WTC11 (cell line): ENCODE measurements at regions not wholly inside any gene's neighbourhood (a gene's known extent, or its start where the extent isn't known, plus 50 kb on each side); places are given as distances from the start of the nearest gene placed in this dataset.

ENCODE experiments used
- ATAC-seq: fragments of 200-7000 bp; cut with Tn5 transposase; 2 replicates; pipeline ENCODE4 v1.10.0; 2021; ENCODE audit warnings: mild to moderate bottlenecking, moderate library complexity
- CTCF ChIA-PET: fragments of 300-600 bp; sonication (Branson Sonifier 250); formaldehyde crosslinking; loops from one replicate; lab custom pipeline; 2021; ENCODE audit warnings: antibody characterized with exemption; lab: Charles Lee
- POLR2A ChIA-PET: fragments of 350-600 bp; sonication (Branson Sonifier 250); formaldehyde crosslinking; loops from one replicate; lab custom pipeline; 2021; ENCODE audit warnings: antibody characterized with exemption; lab: Charles Lee
- DNase-seq: peaks from one replicate; pipeline ENCODE4 v3.0.0; 2021; ENCODE audit warnings: low spot score
- H3K27ac Mint-ChIP-seq: 2 replicates; pipeline ENCODE4 v1.8.0; 2021; ENCODE audit warnings: mixed read lengths
- H3K27me3 Mint-ChIP-seq: 2 replicates; pipeline ENCODE4 v1.8.0; 2021; ENCODE audit warnings: low read depth, mild to moderate bottlenecking, moderate library complexity, mixed read lengths
- H3K36me3 Mint-ChIP-seq: 2 replicates; pipeline ENCODE4 v1.8.0; 2021; ENCODE audit warnings: mixed read lengths
- H3K4me1 Mint-ChIP-seq: 2 replicates; pipeline ENCODE4 v1.8.0; 2022; ENCODE audit warnings: mixed read lengths
- H3K4me3 Mint-ChIP-seq: 2 replicates; pipeline ENCODE4 v1.8.0; 2021; ENCODE audit warnings: mild to moderate bottlenecking, moderate library complexity, mixed read lengths
- H3K9me3 Mint-ChIP-seq: 2 replicates; pipeline ENCODE4 v1.8.0; 2021; ENCODE audit warnings: mixed read lengths
- AFF4 ChIP-seq: sonication (generic); formaldehyde crosslinking; IDR thresholded peaks from 2 replicates; pipeline ENCODE4 v1.8.1; 2023; ENCODE audit warnings: mild to moderate bottlenecking, missing genetic modification reagents, borderline replicate concordance
- AR ChIP-seq: fragments of 250-450 bp; sonication (Bioruptor Pico); IDR thresholded peaks from 2 replicates; pipeline ENCODE4 v1.9.0; 2021; ENCODE audit warnings: mild to moderate bottlenecking
- ATF3 ChIP-seq: sonication (generic); formaldehyde crosslinking; conservative IDR thresholded peaks from 2 replicates; pipeline ENCODE4 v1.8.1; 2022; ENCODE audit warnings: mild to moderate bottlenecking, missing genetic modification reagents
- CTCF ChIP-seq: fragments of 200-600 bp; IDR thresholded peaks from 2 replicates; pipeline ENCODE4 v1.8.0; 2022; ENCODE audit warnings: antibody characterized with exemption
- E2F1 ChIP-seq: sonication (generic); formaldehyde crosslinking; IDR thresholded peaks from 2 replicates; pipeline ENCODE4 v1.8.0; 2022; ENCODE audit warnings: mild to moderate bottlenecking, missing genetic modification reagents
- FOXK1 ChIP-seq: sonication (generic); formaldehyde crosslinking; IDR thresholded peaks from 2 replicates; pipeline ENCODE4 v1.8.0; 2022; ENCODE audit warnings: mild to moderate bottlenecking, moderate library complexity, missing genetic modification reagents
- FOXP4 ChIP-seq: sonication (generic); formaldehyde crosslinking; IDR thresholded peaks from 2 replicates; pipeline ENCODE4 v1.8.0; 2022; ENCODE audit warnings: mild to moderate bottlenecking, missing genetic modification reagents
- NFE2L1 ChIP-seq: sonication (generic); formaldehyde crosslinking; IDR thresholded peaks from 2 replicates; pipeline ENCODE4 v1.8.1; 2023; ENCODE audit warnings: missing genetic modification reagents
- NR1H2 ChIP-seq: sonication (generic); formaldehyde crosslinking; IDR thresholded peaks from 2 replicates; pipeline ENCODE4 v1.9.0; 2021; ENCODE audit warnings: mild to moderate bottlenecking, moderate library complexity, missing genetic modification reagents
- OVOL2 ChIP-seq: fragments of 250-450 bp; sonication (Bioruptor Pico); IDR thresholded peaks from 2 replicates; pipeline ENCODE4 v1.9.0; 2021; ENCODE audit warnings: mild to moderate bottlenecking, borderline replicate concordance
- PREB ChIP-seq: sonication (generic); formaldehyde crosslinking; IDR thresholded peaks from 2 replicates; pipeline ENCODE4 v1.8.1; 2022; ENCODE audit warnings: mild to moderate bottlenecking, missing genetic modification reagents, moderate library complexity, borderline replicate concordance
- ZMAT4 ChIP-seq: fragments of 250-450 bp; sonication (Bioruptor Pico); IDR thresholded peaks from 2 replicates; pipeline ENCODE4 v1.9.0; 2021; ENCODE audit warnings: mild to moderate bottlenecking
- ZNF232 ChIP-seq: sonication (generic); formaldehyde crosslinking; IDR thresholded peaks from 2 replicates; pipeline ENCODE4 v1.8.0; 2022; ENCODE audit warnings: mild to moderate bottlenecking, missing genetic modification reagents
- ZNF263 ChIP-seq: sonication (generic); formaldehyde crosslinking; IDR thresholded peaks from 2 replicates; pipeline ENCODE4 v1.8.1; 2022; ENCODE audit warnings: low read depth, mild to moderate bottlenecking, moderate library complexity, missing genetic modification reagents
- ZNF416 ChIP-seq: fragments of 250-450 bp; sonication (Bioruptor Pico); IDR thresholded peaks from 2 replicates; pipeline ENCODE4 v1.9.0; 2021; ENCODE audit warnings: mild to moderate bottlenecking, inconsistent platforms
- ZNF423 ChIP-seq: fragments of 250-450 bp; sonication (Bioruptor Pico); IDR thresholded peaks from 2 replicates; pipeline ENCODE4 v2.1.2; 2022; ENCODE audit warnings: mild to moderate bottlenecking, moderate library complexity

- H3K9me3 Mint-ChIP-seq, result no peaks in the 10 kb centered on the region
- TF ChIP-seq ATF3, result no peak
- TF ChIP-seq NFE2L1 (CRISPR knock-in tag), result no peak
- TF ChIP-seq, all 79 proteins: peak for 0
- Mint-ChIP-seq H3K27me3 (no peaks in the 10 kb centered on the region), H3K4me1 (peaks cover 11% of the 10 kb centered on the region; the same call in 1 of the 2 replicates), H3K4me3 (no peak overlapping the region), H3K36me3 (no peaks in the 10 kb centered on the region), H3K27ac (no peak overlapping the region)
- DNase-seq, result no peak
- no peak for ATAC-seq
- CTCF ChIA-PET, result no interaction called here
- POLR2A ChIA-PET, result no interaction called here
Measured at GRCh38 chrX:39922926-39923325, 174.8 kb downstream of the BCOR start.

- no peak for ATAC-seq
- Mint-ChIP-seq H3K4me3 (no peak overlapping the region), H3K9me3 (no peaks in the 10 kb centered on the region), H3K27me3 (peaks cover 2% of the 10 kb centered on the region; the same call in 1 of the 2 replicates), H3K36me3 (no peaks in the 10 kb centered on the region), H3K27ac (no peak overlapping the region), H3K4me1 (peaks cover 18% of the 10 kb centered on the region)
- ChIA-PET POLR2A (no interaction called here), CTCF (no interaction called here)
- no peak for TF ChIP-seq ZMAT4 (CRISPR knock-in tag)
- TF ChIP-seq OVOL2, result no peak
- no peak for TF ChIP-seq NFE2L1 (CRISPR knock-in tag)
- no peak for TF ChIP-seq ATF3
- no peak for TF ChIP-seq ZNF423 (CRISPR knock-in tag)
- TF ChIP-seq PREB (CRISPR knock-in tag), result no peak
- no peak for TF ChIP-seq FOXK1 (CRISPR knock-in tag)
- no peak for TF ChIP-seq AR (CRISPR knock-in tag)
- TF ChIP-seq FOXP4 (CRISPR knock-in tag), result no peak
- no peak for TF ChIP-seq ZNF232 (CRISPR knock-in tag)
- no peak for DNase-seq
Measured at GRCh38 chrX:39927380-39927779, 170.4 kb downstream of the BCOR start.

- DNase-seq (no peak), ATAC-seq (no peak)
- H3K9me3 Mint-ChIP-seq, result no peaks in the 10 kb centered on the region
- ChIA-PET CTCF (interaction anchor here (1.0 kb wide), 1 partner anchor 171 kb away, joined by 3 read pairs; no protein-coding TSS in a partner anchor), POLR2A (interaction anchor here (0.6 kb wide), 1 partner anchor 271 kb away, joined by 4 read pairs; no protein-coding TSS in a partner anchor)
- no peak overlapping the region for H3K27ac Mint-ChIP-seq
- H3K4me1 Mint-ChIP-seq, result peaks cover 18% of the 10 kb centered on the region
- no peaks in the 10 kb centered on the region for H3K36me3 Mint-ChIP-seq
- H3K4me3 Mint-ChIP-seq, result no peak overlapping the region
- peaks cover 2% of the 10 kb centered on the region; the same call in 1 of the 2 replicates for H3K27me3 Mint-ChIP-seq
- TF ChIP-seq ZNF416 (CRISPR knock-in tag) (no peak), CTCF (no peak), ZNF263 (CRISPR knock-in tag) (no peak), E2F1 (CRISPR knock-in tag) (no peak), AFF4 (CRISPR knock-in tag) (no peak), NR1H2 (CRISPR knock-in tag) (no peak)
Measured at GRCh38 chrX:39928704-39929378, 168.9 kb downstream of the BCOR start.
